ENCODE measurements at regions not wholly inside any gene's neighbourhood (a gene's known extent, or its start where the extent isn't known, plus 50 kb on each side); places are given as distances from the start of the nearest gene placed in this dataset.
"Not testable (repeated sequence)": the region's sequence is repeated elsewhere in the genome, so short reads cannot be mapped to it uniquely, and the experiment has no call there.

GRCh38 chr3:89628856-89629670, 521.6 kb downstream of the EPHA3 start:
- no peak for DNase-seq

GRCh38 chr3:89635137-89635536, 527.7 kb downstream of the EPHA3 start:
- DNase-seq, result no peak

GRCh38 chr3:89644716-89645115, 537.3 kb downstream of the EPHA3 start:
- no peak for DNase-seq

GRCh38 chr3:89649431-89649830, 542.0 kb downstream of the EPHA3 start:
- DNase-seq, result no peak

GRCh38 chr3:89654031-89654430, 546.6 kb downstream of the EPHA3 start:
- DNase-seq, result no peak

- no peak for DNase-seq
Observed at GRCh38 chr3:89656388-89656787, 549.0 kb downstream of the EPHA3 start.

DNA sequence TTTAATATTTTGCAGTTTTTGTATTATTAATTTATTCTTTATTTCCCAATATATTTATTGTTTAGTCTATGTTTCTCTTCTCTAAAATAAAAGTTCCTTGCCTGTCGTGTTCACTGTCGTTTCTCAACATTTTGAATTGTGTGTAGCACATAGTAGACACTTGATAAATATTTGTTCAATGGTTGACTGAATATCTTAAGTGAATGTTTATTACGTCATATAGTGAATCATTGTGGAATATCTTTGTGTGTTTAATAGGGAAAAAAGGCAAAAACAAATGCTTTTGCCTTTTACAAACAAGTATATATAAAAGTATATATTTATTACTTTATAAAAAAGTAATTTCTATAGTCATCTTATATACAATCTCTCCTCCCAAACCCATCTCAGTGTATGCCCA, 572.3 kb downstream of the EPHA3 start:
- no peak for DNase-seq

- no peak for DNase-seq
Observed at GRCh38 chr3:89682556-89682955, 575.1 kb downstream of the EPHA3 start.

DNA sequence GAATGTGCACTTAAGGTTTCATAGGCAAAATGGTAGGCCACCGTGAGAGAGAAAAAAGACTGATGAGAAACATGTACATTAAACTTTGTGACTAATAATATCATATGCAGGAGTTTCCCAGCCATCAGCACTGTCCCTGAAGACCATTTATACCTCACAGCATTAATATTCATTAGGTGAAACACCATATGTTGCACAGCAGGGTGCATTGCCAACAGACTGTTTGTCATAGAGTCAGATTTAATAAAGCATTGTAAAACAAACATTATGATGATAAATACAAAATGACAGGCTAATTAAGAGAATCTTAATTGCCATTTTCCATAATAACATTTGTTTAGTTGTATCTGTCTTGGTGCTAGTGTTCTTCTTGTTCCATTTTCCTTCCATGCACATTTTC, 578.3 kb downstream of the EPHA3 start:
- no peak for DNase-seq

GRCh38 chr3:89690646-89691045, 583.2 kb downstream of the EPHA3 start:
- DNase-seq, result no peak

DNA sequence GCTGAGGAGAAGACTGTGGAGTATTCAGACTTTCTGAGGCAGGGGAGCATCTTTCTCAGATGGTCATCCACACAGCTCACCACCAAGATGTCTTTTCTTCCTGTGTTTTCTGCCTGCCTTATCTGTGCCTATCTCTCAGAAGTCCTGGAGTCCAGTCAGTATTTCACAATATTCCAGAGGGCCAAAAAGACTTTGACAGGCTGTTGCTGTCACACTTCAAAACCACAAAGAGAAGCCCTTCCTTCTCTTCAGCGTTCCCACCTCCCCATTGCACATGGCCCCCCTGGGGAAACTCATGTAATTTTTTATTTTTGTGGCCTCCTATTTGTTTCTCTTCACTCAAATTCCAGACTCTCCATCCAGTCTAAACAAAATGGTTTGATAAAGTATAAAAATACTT, 585.2 kb downstream of the EPHA3 start:
- no peak for DNase-seq

DNA sequence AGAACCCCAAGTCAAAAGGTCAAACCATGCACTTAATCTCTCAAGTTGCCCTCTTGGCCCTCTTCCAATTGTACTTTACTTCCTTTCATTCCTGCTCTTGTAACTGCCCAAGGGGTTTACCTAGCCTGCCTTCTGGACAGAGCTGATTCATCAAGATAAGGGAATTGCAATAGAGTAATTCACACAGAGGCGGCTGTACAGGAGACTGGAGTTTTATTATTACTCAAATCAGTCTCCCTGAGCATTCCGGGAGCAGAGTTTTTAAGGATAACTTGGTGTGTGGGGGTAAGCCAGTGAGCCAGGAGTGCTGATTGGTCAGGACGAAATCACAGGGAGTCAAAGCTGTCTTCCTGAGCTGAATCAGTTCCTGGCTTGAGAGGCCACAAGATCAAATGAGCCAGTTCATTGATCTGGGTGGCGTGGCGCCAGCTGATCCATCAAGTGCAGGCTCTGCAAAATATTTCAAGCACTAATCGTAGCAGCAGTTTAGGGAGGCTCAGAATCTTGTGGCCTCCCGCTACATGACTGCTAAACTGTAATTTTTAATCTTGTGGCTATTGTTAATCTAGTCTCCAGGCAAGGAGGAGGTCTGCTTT, 590.0 kb downstream of the EPHA3 start:
- no peak for DNase-seq

DNA sequence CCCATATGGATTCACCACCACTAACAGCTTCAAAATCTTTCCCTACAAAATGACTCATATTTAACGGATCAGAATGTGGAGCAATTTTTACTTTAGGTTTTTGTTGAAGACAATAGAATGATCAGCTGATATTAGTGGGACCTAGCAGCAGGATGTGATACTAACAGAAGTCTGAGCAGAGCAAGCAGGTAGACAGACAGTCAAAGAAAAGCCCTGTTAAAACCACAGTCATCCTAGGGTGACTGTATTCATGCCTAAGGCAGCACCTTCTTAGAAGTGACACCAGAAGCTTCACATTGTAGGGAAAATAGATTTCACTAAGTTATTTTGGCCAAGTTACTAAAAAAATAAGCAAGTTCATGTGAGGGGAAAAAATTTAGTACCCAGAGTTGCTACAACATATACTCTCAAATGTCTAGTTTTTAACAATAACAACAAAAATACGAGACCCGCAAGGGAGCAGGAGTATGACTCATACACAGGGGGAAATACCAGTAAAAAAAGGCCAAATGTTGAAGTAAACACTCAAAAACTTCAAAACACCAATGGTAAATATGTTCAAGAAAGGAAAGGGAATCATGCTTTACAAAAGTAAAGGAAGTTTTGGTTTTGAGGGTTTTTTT, 590.9 kb downstream of the EPHA3 start:
- no peak for DNase-seq

- DNase-seq, result no peak
Observed at GRCh38 chr3:89699229-89699628, 591.8 kb downstream of the EPHA3 start.

DNA sequence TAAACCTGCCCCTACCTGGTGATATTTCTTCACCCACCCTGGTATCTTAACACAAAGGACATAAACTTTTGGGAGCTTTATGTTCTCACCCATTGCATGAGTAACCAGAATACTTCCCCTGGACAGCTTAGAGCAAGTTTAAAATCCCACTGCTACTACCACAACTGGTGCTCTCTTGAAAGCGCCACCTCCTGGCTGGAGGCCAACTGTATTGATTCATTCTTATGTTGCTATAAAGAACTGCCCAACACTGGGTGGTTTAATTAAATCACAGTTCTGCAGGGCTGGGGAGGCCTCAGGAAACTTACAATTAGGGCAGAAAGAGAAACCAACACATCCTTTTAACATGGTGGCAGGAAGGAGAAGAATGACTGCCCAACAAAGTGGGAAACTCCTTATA, 592.4 kb downstream of the EPHA3 start:
- DNase-seq, result no peak

DNA sequence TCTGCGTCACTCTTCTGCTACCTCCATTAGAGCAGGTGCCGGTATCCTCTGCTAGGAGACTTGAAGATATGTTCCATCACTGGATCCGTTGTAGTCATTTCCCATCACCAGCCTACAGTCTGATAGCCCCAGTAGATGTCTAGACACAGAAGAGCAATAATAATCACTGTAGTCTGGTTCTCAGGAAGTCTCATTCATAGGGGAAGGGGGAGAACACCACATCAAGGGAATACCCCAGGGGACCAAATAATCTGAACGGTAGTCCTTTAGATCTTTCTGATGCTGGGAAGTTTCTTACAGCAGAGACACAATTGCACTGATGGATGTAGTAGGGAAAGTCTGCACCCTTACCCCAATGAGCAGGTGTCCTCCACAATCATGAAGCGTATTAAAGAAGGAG, 595.0 kb downstream of the EPHA3 start:
- DNase-seq, result no peak

DNA sequence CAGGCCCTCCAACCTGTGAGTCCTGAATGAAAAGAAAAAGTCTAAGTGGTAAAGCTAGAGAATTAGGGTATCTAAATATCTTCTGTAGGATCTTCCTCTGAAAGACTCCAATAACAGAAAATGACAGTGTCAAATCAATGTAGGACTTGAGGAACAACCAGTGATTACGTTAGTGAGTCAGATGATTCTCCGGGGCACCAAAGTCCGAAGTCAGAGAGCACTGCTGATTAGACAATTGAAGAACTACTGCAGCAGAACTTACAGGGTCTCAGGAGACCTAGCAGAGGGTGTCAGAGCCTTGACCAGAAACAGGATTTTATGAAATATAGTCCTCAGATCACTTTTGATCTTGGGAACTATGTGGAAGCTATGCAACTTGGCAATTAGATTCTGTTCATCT, 605.8 kb downstream of the EPHA3 start:
- no peak for DNase-seq

GRCh38 chr3:89714237-89714636, 606.8 kb downstream of the EPHA3 start:
- DNase-seq, result no peak

DNA sequence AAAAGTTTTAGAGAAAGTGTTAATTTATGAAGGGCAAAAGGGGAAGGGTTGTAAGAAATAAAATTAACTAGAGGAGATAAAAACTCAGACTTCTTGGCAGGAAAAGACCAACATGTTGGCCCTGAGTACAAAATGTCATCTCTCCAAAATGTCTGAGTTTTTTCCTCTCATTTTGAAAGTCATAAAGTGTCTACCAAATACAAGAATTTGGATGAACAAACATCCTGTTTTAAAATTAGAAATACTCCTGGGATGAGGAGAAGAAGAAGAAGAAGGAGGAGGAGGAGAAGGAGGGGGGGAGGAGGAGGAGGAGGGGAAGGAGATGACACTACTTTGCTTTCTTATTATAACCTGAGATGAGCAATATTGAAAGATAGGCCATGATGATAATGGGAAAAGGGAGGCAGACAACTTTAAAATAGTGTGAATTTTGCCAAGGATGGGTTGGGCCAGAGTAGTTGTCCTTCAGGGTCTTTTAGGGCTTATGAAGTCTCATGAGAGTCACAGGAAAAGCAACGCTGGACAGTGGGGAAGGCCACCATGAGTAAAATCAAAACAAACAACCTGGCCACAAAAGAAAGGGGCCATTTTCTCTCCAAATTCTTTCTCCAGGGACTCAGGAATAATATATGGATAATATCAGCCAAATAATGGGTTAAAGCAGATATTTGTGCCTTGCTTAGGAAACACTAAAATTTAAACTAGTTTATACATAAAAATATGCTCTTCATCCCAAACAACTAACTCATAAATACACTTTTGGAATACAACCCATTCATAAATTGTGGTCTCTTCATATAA, 632.9 kb downstream of the EPHA3 start:
- no peak for DNase-seq

- DNase-seq, result no peak
Observed at GRCh38 chr3:89740881-89741177, 633.4 kb downstream of the EPHA3 start.

DNA sequence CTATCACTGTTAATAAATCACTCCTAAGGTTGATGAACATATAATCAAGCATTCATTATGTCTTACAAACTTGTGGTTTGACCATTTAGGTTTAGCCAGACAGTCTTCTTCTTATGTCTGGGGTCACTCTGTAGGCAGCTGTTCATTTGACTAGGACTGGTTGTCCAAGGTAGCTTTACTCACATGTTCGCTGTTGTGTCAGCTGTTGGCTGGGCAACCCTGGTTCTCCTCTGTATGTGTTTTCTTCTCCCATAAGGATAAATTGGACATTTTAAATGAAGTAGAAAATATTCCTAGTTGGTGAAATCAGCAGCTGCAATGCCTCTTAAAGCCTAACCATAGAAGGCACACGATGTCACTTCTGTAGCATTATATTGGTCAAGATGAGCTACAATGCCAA, 635.1 kb downstream of the EPHA3 start:
- DNase-seq, result no peak

GRCh38 chr3:89747541-89748278, 640.3 kb downstream of the EPHA3 start:
- DNase-seq, result not testable (repeated sequence)

DNA sequence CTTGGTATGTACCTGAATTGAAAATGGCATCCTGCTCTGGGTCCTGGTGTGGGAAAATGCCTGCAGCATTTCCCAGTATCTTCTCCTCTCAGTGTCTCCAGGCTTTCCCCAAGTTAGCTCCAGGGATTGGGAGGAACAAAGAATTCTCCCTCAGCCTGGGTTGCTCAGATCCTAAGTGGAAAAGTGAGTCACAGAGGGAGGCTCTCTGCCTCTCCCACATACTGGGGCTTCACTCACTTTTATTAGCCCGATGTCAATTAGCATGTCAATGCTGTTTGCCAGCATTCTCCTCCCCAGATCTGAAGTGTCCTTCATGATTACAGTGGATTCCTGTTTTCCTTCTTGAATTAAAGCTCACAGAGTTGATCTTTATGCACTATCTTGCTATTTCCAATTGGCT, 655.0 kb downstream of the EPHA3 start:
- DNase-seq, result no peak

All from activated CD4-positive, alpha-beta T cell treated with anti-CD3 and anti-CD28 coated beads, Interleukin-2, Interleukin-6, amounts not matched to agents 100 ng/mL and 50 ng/mL, durations not matched to agents 16 hours and 8 hours (primary cell).